CD14-positive monocyte (primary cell): ENCODE measurements at regions not wholly inside any gene's neighbourhood (a gene's known extent, or its start where the extent isn't known, plus 50 kb on each side); places are given as distances from the start of the nearest gene placed in this dataset.

ENCODE experiments used
- DNase-seq, 3 donors: peaks; one replicate each; pipeline ENCODE4 v3.0.0-alpha.2; 2011 to 2022
- H2AFZ ChIP-seq: 2 replicates; pipeline ENCODE4 v1.6.0; 2012; ENCODE audit warnings: mild to moderate bottlenecking, low read depth, low read length, inconsistent platforms; ENCODE audit not compliant: insufficient read depth, poor library complexity, severe bottlenecking
- H3K27ac ChIP-seq, 2 donors: 1 replicate in 1 of 2; 2 replicates in 1 of 2; pipeline ENCODE4 v1.5.1; 2012 to 2013; ENCODE audit warnings: low read length in 2 of 2, control low read depth in 1 of 2, inconsistent platforms in 1 of 2, low read depth in 1 of 2, mild to moderate bottlenecking in 1 of 2
- H3K27me3 ChIP-seq, 2 donors: one replicate each; pipeline versions ENCODE4 v1.6.0 to v1.6.1; 2011 to 2013; ENCODE audit warnings: low read length in 2 of 2; ENCODE audit not compliant: control insufficient read depth in 2 of 2, insufficient read depth in 2 of 2
- H3K36me3 ChIP-seq, 2 donors: replicated peaks in 1 of 2; 1 replicate in 1 of 2; 2 replicates in 1 of 2; pipeline versions ENCODE4 v1.5.1 to v1.6.1; 2012 to 2013; ENCODE audit warnings: low read length in 2 of 2, control low read depth in 1 of 2, inconsistent platforms in 1 of 2, mild to moderate bottlenecking in 1 of 2; ENCODE audit not compliant: insufficient read depth in 2 of 2, control insufficient read depth in 1 of 2
- H3K4me1 ChIP-seq, 2 donors: 1 replicate in 1 of 2; 2 replicates in 1 of 2; pipeline versions ENCODE4 v1.5.1 to v1.6.1; 2012 to 2013; ENCODE audit warnings: low read length in 2 of 2, control low read depth in 1 of 2, inconsistent platforms in 1 of 2, mild to moderate bottlenecking in 1 of 2, moderate library complexity in 1 of 2; ENCODE audit not compliant: insufficient read depth in 2 of 2, control insufficient read depth in 1 of 2
- H3K4me2 ChIP-seq: replicated peaks from 2 replicates; pipeline ENCODE3; 2012; ENCODE audit warnings: low read length, moderate library complexity, mild to moderate bottlenecking; ENCODE audit not compliant: poor library complexity, severe bottlenecking; ENCODE audit errors: extremely low read depth
- H3K4me3 ChIP-seq, 3 experiments: fragments of 200-600 bp in 1 of 3; sonication (generic) in 1 of 3; replicated peaks in 1 of 3; 1 replicate in 2 of 3; 2 replicates in 1 of 3; pipeline ENCODE4 v1.5.1; 2011 to 2013; ENCODE audit warnings: low read length in 3 of 3, mild to moderate bottlenecking in 3 of 3, control low read depth in 2 of 3, low read depth in 2 of 3, inconsistent platforms in 1 of 3, moderate library complexity in 1 of 3
- H3K79me2 ChIP-seq: 2 replicates; pipeline ENCODE4 v1.6.0; 2012; ENCODE audit warnings: mild to moderate bottlenecking, control low read depth, inconsistent platforms, low read length, moderate library complexity; ENCODE audit not compliant: insufficient read depth
- H3K9ac ChIP-seq: 2 replicates; pipeline ENCODE4 v1.6.0; 2017; ENCODE audit warnings: low read length, mild to moderate bottlenecking; ENCODE audit not compliant: insufficient read depth, poor library complexity, severe bottlenecking
- H3K9me3 ChIP-seq, 2 donors: replicated peaks in 1 of 2; 1 replicate in 1 of 2; 2 replicates in 1 of 2; pipeline versions ENCODE4 v1.5.1 to v1.6.1; 2012 to 2013; ENCODE audit warnings: low read length in 2 of 2, control low read depth in 1 of 2; ENCODE audit not compliant: control insufficient read depth in 1 of 2, insufficient read depth in 1 of 2
- H4K20me1 ChIP-seq: 2 replicates; pipeline ENCODE4 v1.6.0; 2012; ENCODE audit warnings: mild to moderate bottlenecking, low read length, control low read depth, moderate library complexity; ENCODE audit not compliant: insufficient read depth
- H3K27ac Mint-ChIP-seq, 7 donors: one replicate each; pipeline ENCODE4 v1.8.0; 2020; ENCODE audit warnings: mild to moderate bottlenecking in 7 of 7, mixed read lengths in 7 of 7, moderate library complexity in 6 of 7, inconsistent platforms in 2 of 7
- H3K27me3 Mint-ChIP-seq, 3 donors: one replicate each; pipeline ENCODE4 v1.8.0; 2021 to 2022; ENCODE audit warnings: low read depth in 3 of 3, mild to moderate bottlenecking in 3 of 3, mixed read lengths in 3 of 3, moderate library complexity in 3 of 3, inconsistent platforms in 1 of 3
- H3K36me3 Mint-ChIP-seq, 2 donors: one replicate each; pipeline ENCODE4 v1.8.0; 2020; ENCODE audit warnings: mixed read lengths in 2 of 2, inconsistent platforms in 1 of 2, mild to moderate bottlenecking in 1 of 2
- H3K4me1 Mint-ChIP-seq: one replicate; pipeline ENCODE4 v1.8.0; 2020; ENCODE audit warnings: mild to moderate bottlenecking, mixed read lengths
- H3K4me3 Mint-ChIP-seq, 2 donors: one replicate each; pipeline ENCODE4 v1.8.0; 2020; ENCODE audit warnings: mild to moderate bottlenecking in 2 of 2, mixed read lengths in 2 of 2, moderate library complexity in 1 of 2
- H3K9me3 Mint-ChIP-seq, 7 donors: one replicate each; pipeline ENCODE4 v1.8.0; 2020 to 2022; ENCODE audit warnings: mixed read lengths in 7 of 7, mild to moderate bottlenecking in 6 of 7, moderate library complexity in 6 of 7, inconsistent platforms in 2 of 7
- WGBS: methylation state at CpG from one replicate; pipeline ENCODE4 v1.1.5; 2013; ENCODE audit warnings: missing lambda C conversion rate; ENCODE audit not compliant: insufficient coverage; 5-methylcytosine and 5-hydroxymethylcytosine counted together
- intact Hi-C, 2 donors: fragments of 100-400 bp; cut with micrococcal nuclease; formaldehyde crosslinking; loops; one replicate each; pipeline versions ENCODE4 v1.15.0 to v1.15.1; 2023
- TF ChIP-seq, protein P1 (sequence below): fragments of 200-600 bp; IDR thresholded peaks from one replicate; pipeline ENCODE4 v1.8.0; 2022; ENCODE audit warnings: antibody characterized with exemption, mild to moderate bottlenecking

DNA sequence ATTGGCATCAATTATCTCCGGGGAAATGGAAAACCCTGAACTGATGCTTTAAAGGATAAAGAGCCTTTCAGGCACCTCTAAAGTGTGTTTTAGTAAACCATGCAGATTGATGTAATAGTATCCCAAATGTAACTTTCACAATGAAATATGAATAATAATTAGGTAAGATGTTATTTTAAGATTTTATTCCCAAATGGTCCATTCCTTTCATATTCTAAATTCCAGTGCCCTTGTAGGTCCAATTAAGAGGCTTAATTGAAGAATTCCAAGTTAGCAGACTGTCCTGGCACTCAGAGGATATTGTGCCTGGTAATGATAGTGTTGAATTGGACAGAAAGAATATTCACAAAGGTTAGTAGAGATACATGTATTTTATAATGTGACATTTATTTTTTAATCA is 352.5 kb upstream of the NUDT12 start:
- Histone ChIP-seq H3K9ac (no peak overlapping the region), H3K27ac (no peak overlapping the region), H3K4me2 (no peak overlapping the region), H3K4me3 (no peak overlapping the region), H2AFZ (no peak overlapping the region), H4K20me1 (no peaks in the 10 kb centered on the region), H3K79me2 (no peaks in the 10 kb centered on the region), H3K4me1 (no peaks in the 10 kb centered on the region), H3K36me3 (no peaks in the 10 kb centered on the region), H3K27me3 (no peaks in the 10 kb centered on the region), H3K9me3 (no peaks in the 10 kb centered on the region)
- peaks cover 0 to 3% (median 0%) of the 10 kb centered on the region in 7 donors for H3K9me3 Mint-ChIP-seq
- DNase-seq = no peak
- no peaks in the 10 kb centered on the region for H3K36me3 Mint-ChIP-seq
- TF ChIP-seq, protein P1, sequence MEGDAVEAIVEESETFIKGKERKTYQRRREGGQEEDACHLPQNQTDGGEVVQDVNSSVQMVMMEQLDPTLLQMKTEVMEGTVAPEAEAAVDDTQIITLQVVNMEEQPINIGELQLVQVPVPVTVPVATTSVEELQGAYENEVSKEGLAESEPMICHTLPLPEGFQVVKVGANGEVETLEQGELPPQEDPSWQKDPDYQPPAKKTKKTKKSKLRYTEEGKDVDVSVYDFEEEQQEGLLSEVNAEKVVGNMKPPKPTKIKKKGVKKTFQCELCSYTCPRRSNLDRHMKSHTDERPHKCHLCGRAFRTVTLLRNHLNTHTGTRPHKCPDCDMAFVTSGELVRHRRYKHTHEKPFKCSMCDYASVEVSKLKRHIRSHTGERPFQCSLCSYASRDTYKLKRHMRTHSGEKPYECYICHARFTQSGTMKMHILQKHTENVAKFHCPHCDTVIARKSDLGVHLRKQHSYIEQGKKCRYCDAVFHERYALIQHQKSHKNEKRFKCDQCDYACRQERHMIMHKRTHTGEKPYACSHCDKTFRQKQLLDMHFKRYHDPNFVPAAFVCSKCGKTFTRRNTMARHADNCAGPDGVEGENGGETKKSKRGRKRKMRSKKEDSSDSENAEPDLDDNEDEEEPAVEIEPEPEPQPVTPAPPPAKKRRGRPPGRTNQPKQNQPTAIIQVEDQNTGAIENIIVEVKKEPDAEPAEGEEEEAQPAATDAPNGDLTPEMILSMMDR = no peak
- H3K4me1 Mint-ChIP-seq = no peaks in the 10 kb centered on the region
- 100% methylated on average over 1 of the region's 1 CpG for WGBS
- no peak overlapping the region for H3K4me3 Mint-ChIP-seq
- no peak overlapping the region for H3K27ac Mint-ChIP-seq
- intact Hi-C loops = no loop called here
- H3K27me3 Mint-ChIP-seq = no peaks in the 10 kb centered on the region

DNA sequence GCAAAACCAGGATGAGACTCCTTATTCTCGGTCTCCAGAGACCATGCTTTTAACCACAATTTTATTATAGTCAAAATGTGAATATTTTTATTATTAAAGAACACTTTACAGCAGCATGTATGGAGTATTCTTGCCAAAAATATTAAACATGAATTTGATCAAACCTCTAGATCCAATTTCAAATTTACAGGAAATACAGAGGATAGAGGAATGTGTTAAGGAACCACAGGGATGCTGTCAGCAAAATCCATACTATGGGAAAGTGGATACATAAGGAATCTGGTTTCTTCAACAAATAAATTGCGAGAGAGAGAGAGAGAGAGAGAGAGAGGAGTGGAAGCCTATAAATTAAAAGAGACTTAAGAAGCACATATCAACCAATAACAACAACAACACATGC is 348.2 kb upstream of the NUDT12 start:
- no peak overlapping the region for H3K4me3 ChIP-seq
- H3K27me3 ChIP-seq = no peaks in the 10 kb centered on the region
- H2AFZ ChIP-seq = no peak overlapping the region
- Mint-ChIP-seq H3K4me1 (no peaks in the 10 kb centered on the region), H3K4me3 (no peak overlapping the region), H3K36me3 (no peaks in the 10 kb centered on the region), H3K9me3 (no peaks in the 10 kb centered on the region), H3K27me3 (peaks cover 0 to 2% (median 0%) of the 10 kb centered on the region in 3 donors), H3K27ac (no peak overlapping the region)
- H3K4me2 ChIP-seq = no peak overlapping the region
- H3K9ac ChIP-seq = no peak overlapping the region
- TF ChIP-seq, protein P1 = no peak
- H4K20me1 ChIP-seq = no peaks in the 10 kb centered on the region
- no CpG with 5 or more reads among the region's 2 CpGs for WGBS
- H3K27ac ChIP-seq = no peak overlapping the region
- DNase-seq = no peak
- H3K79me2 ChIP-seq = no peaks in the 10 kb centered on the region
- no peaks in the 10 kb centered on the region for H3K4me1 ChIP-seq
- intact Hi-C loops = no loop called here
- H3K36me3 ChIP-seq = no peaks in the 10 kb centered on the region
- H3K9me3 ChIP-seq = no peaks in the 10 kb centered on the region
